HL-60 (cell line): ENCODE measurements at regions not wholly inside any gene's neighbourhood (a gene's known extent, or its start where the extent isn't known, plus 50 kb on each side); places are given as distances from the start of the nearest gene placed in this dataset.

Experiments
- GABPA ChIP-seq: IDR thresholded peaks from 2 replicates; pipeline ENCODE4 v1.6.1; 2012; ENCODE audit warnings: low read depth
- POLR2AphosphoS5 ChIP-seq: IDR thresholded peaks from 2 replicates; pipeline ENCODE4 v1.6.1; 2012; ENCODE audit warnings: low read depth
- REST ChIP-seq: IDR thresholded peaks from 2 replicates; pipeline ENCODE4 v1.6.1; 2012; ENCODE audit warnings: low read depth; ENCODE audit not compliant: insufficient replicate concordance
- SPI1 ChIP-seq: IDR thresholded peaks from 2 replicates; pipeline ENCODE4 v1.6.1; 2012; ENCODE audit warnings: low read depth, mild to moderate bottlenecking, borderline replicate concordance
- TF ChIP-seq, protein P1 (sequence below): IDR thresholded peaks from one replicate; pipeline ENCODE4 v1.5.1; 2011; ENCODE audit warnings: low read length, control low read depth, inconsistent platforms; ENCODE audit not compliant: insufficient read depth

- TF ChIP-seq SPI1 (no peak), POLR2AphosphoS5 (no peak), GABPA (no peak), REST (no peak)
- TF ChIP-seq, protein P1, sequence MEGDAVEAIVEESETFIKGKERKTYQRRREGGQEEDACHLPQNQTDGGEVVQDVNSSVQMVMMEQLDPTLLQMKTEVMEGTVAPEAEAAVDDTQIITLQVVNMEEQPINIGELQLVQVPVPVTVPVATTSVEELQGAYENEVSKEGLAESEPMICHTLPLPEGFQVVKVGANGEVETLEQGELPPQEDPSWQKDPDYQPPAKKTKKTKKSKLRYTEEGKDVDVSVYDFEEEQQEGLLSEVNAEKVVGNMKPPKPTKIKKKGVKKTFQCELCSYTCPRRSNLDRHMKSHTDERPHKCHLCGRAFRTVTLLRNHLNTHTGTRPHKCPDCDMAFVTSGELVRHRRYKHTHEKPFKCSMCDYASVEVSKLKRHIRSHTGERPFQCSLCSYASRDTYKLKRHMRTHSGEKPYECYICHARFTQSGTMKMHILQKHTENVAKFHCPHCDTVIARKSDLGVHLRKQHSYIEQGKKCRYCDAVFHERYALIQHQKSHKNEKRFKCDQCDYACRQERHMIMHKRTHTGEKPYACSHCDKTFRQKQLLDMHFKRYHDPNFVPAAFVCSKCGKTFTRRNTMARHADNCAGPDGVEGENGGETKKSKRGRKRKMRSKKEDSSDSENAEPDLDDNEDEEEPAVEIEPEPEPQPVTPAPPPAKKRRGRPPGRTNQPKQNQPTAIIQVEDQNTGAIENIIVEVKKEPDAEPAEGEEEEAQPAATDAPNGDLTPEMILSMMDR: no peak
Measured at GRCh38 chr9:28799876-28800275, 1226.6 kb upstream of the C9orf72 start.
